NCI-H2107 (cell line): ENCODE measurements at regions not wholly inside any gene's neighbourhood (a gene's known extent, or its start where the extent isn't known, plus 50 kb on each side); places are given as distances from the start of the nearest gene placed in this dataset.
"Not testable (repeated sequence)": the region's sequence is repeated elsewhere in the genome, so short reads cannot be mapped to it uniquely, and the experiment has no call there.

Experiments
- DNase-seq: peaks from one replicate; lab custom pipeline; 2025; lab: John Stamatoyannopoulos, UW

GRCh38 chr5:104904561-104904960 is 1342.0 kb upstream of the NUDT12 start:
- no peak for DNase-seq

- DNase-seq, result no peak
These were observed 1341.4 kb upstream of the NUDT12 start for GRCh38 chr5:104903941-104904340.

GRCh38 chr5:104891596-104891995 is 1329.0 kb upstream of the NUDT12 start:
- no peak for DNase-seq

GRCh38 chr5:104890767-104891166 is 1328.2 kb upstream of the NUDT12 start:
- no peak for DNase-seq

- DNase-seq, result no peak
These were observed 1296.8 kb upstream of the NUDT12 start for GRCh38 chr5:104859437-104859836.

GRCh38 chr5:104852099-104852498 is 1289.5 kb upstream of the NUDT12 start:
- DNase-seq, result not testable (repeated sequence)

GRCh38 chr5:104845541-104845940 is 1283.0 kb upstream of the NUDT12 start:
- DNase-seq, result no peak

- DNase-seq, result no peak
These were observed 1281.2 kb upstream of the NUDT12 start for GRCh38 chr5:104843822-104844221.

- DNase-seq, result no peak
These were observed 1277.7 kb upstream of the NUDT12 start for GRCh38 chr5:104840284-104840683.

- not testable (repeated sequence) for DNase-seq
These were observed 1268.9 kb upstream of the NUDT12 start for GRCh38 chr5:104831515-104831914.

GRCh38 chr5:104821606-104822005 is 1259.0 kb upstream of the NUDT12 start:
- no peak for DNase-seq

GRCh38 chr5:104817127-104817526 is 1254.5 kb upstream of the NUDT12 start:
- no peak for DNase-seq

GRCh38 chr5:104815212-104815611 is 1252.6 kb upstream of the NUDT12 start:
- no peak for DNase-seq

- no peak for DNase-seq
These were observed 1238.0 kb upstream of the NUDT12 start for GRCh38 chr5:104800440-104801048.

GRCh38 chr5:104793755-104794080 is 1231.1 kb upstream of the NUDT12 start:
- DNase-seq, result no peak

- DNase-seq, result no peak
These were observed 1230.6 kb upstream of the NUDT12 start for GRCh38 chr5:104793031-104793754.

GRCh38 chr5:104789366-104789765 is 1226.8 kb upstream of the NUDT12 start:
- DNase-seq, result no peak

- no peak for DNase-seq
These were observed 1222.5 kb upstream of the NUDT12 start for GRCh38 chr5:104785097-104785496.

GRCh38 chr5:104774372-104774771 is 1211.8 kb upstream of the NUDT12 start:
- no peak for DNase-seq

GRCh38 chr5:104764197-104764596 is 1201.6 kb upstream of the NUDT12 start:
- DNase-seq, result no peak

- no peak for DNase-seq
These were observed 1200.6 kb upstream of the NUDT12 start for GRCh38 chr5:104763216-104763615.

- DNase-seq, result no peak
These were observed 1195.3 kb upstream of the NUDT12 start for GRCh38 chr5:104757915-104758314.

GRCh38 chr5:104755806-104756205 is 1193.2 kb upstream of the NUDT12 start:
- no peak for DNase-seq
